ENCODE measurements at regions not wholly inside any gene's neighbourhood (a gene's known extent, or its start where the extent isn't known, plus 50 kb on each side); places are given as distances from the start of the nearest gene placed in this dataset.

- no peak for DNase-seq (ENCODE audit: extremely low read depth in 1 of 2, low read depth in 1 of 2)
Observed at GRCh38 chr2:239455436-239456203, 54.8 kb upstream of the HDAC4 start.

GRCh38 chr2:239454507-239454906 is 53.7 kb upstream of the HDAC4 start:
- DNase-seq (ENCODE audit: extremely low read depth in 1 of 2, low read depth in 1 of 2) = no peak

Measured in activated CD8-positive, alpha-beta memory T cell treated with anti-CD3 and anti-CD28 coated beads for 1 hour (primary cell).